HEK293 (cell line): ENCODE measurements at regions not wholly inside any gene's neighbourhood (a gene's known extent, or its start where the extent isn't known, plus 50 kb on each side); places are given as distances from the start of the nearest gene placed in this dataset.

ENCODE experiments used
- CTCF ChIA-PET: fragments of 350-600 bp; formaldehyde crosslinking; extraction: SDS; loops from one replicate; lab custom pipeline; 2021; ENCODE audit warnings: antibody characterized with exemption; lab: Yijun Ruan, JAX
- POLR2A ChIA-PET: fragments of 300-600 bp; formaldehyde crosslinking; extraction: SDS; loops from one replicate; lab custom pipeline; 2020; ENCODE audit warnings: antibody characterized with exemption, inconsistent platforms; lab: Yijun Ruan, JAX
- H3K27ac ChIP-seq: fragments of 200-500 bp; sonication (Bioruptor generic); 2 replicates; pipeline ENCODE4 v1.5.1; 2014; ENCODE audit warnings: low read depth, low read length, control low read depth, inconsistent platforms; ENCODE audit errors: extremely low read depth
- H3K36me3 ChIP-seq, 2 experiments: fragments of 200-500 bp in 1 of 2; sonication (Bioruptor generic) in 1 of 2; 1 replicate in 1 of 2; 2 replicates in 1 of 2; pipeline ENCODE4 v1.5.1; 2014 to 2017; ENCODE audit warnings: inconsistent platforms in 2 of 2, low read length in 2 of 2; ENCODE audit not compliant: control insufficient read depth in 2 of 2, insufficient read depth in 1 of 2
- H3K4me1 ChIP-seq: fragments of 200-500 bp; sonication (Bioruptor generic); 2 replicates; pipeline ENCODE4 v1.5.1; 2014; ENCODE audit warnings: mild to moderate bottlenecking, low read length, inconsistent platforms; ENCODE audit not compliant: control insufficient read depth, insufficient read depth
- H3K4me3 ChIP-seq: 2 replicates; pipeline ENCODE4 v1.5.1; 2011; ENCODE audit warnings: low read depth, mild to moderate bottlenecking, control low read depth, low read length, moderate library complexity
- H3K9me3 ChIP-seq: fragments of 200-500 bp; sonication (Bioruptor generic); 2 replicates; pipeline ENCODE4 v1.5.1; 2014; ENCODE audit warnings: low read depth, low read length, inconsistent platforms; ENCODE audit not compliant: control insufficient read depth, insufficient read depth
- BCL11B ChIP-seq: fragments of 450-650 bp; formaldehyde crosslinking; IDR thresholded peaks from 2 replicates; pipeline ENCODE4 v1.5.1; 2016; ENCODE audit warnings: low read depth, missing biosample characterization, missing genetic modification characterization
- EGR2 ChIP-seq: fragments of 450-650 bp; formaldehyde crosslinking; IDR thresholded peaks from 2 replicates; pipeline ENCODE4 v1.5.1; 2016; ENCODE audit warnings: low read depth, missing biosample characterization, missing genetic modification characterization
- GLIS2 ChIP-seq: fragments of 450-650 bp; formaldehyde crosslinking; IDR thresholded peaks from 2 replicates; pipeline ENCODE4 v1.5.1; 2016; ENCODE audit warnings: missing biosample characterization, missing genetic modification characterization
- HOXC10 ChIP-seq: sonication (generic); formaldehyde crosslinking; IDR thresholded peaks from 2 replicates; pipeline ENCODE4 v1.8.1; 2023; ENCODE audit warnings: mild to moderate bottlenecking, missing genetic modification reagents
- IKZF3 ChIP-seq: fragments of 450-650 bp; IDR thresholded peaks from 2 replicates; pipeline ENCODE4 v1.5.0; 2018; ENCODE audit warnings: missing biosample characterization, mild to moderate bottlenecking, missing genetic modification characterization, moderate library complexity
- KLF7 ChIP-seq: fragments of 450-650 bp; formaldehyde crosslinking; IDR thresholded peaks from 2 replicates; pipeline ENCODE4 v1.5.1; 2016; ENCODE audit warnings: missing biosample characterization, missing genetic modification characterization, borderline replicate concordance
- TRIM28 ChIP-seq: IDR thresholded peaks from 2 replicates; pipeline ENCODE4 v1.6.1; 2011; ENCODE audit warnings: low read length, control low read depth, borderline replicate concordance
- YY1 ChIP-seq: fragments of 450-650 bp; formaldehyde crosslinking; IDR thresholded peaks from 2 replicates; pipeline ENCODE4 v1.5.1; 2018; ENCODE audit warnings: missing biosample characterization, missing genetic modification characterization
- ZBTB20 ChIP-seq: fragments of 450-650 bp; formaldehyde crosslinking; IDR thresholded peaks from 2 replicates; pipeline ENCODE4 v1.5.1; 2016; ENCODE audit warnings: missing biosample characterization, missing genetic modification characterization
- ZBTB21 ChIP-seq: fragments of 450-650 bp; formaldehyde crosslinking; IDR thresholded peaks from 2 replicates; pipeline ENCODE4 v1.5.1; 2017; ENCODE audit warnings: missing biosample characterization, missing genetic modification characterization
- ZBTB26 ChIP-seq: fragments of 450-650 bp; formaldehyde crosslinking; optimal IDR thresholded peaks from 2 replicates; pipeline ENCODE3; 2016; ENCODE audit warnings: missing biosample characterization, mild to moderate bottlenecking, missing genetic modification characterization
- ZFP37 ChIP-seq: fragments of 450-650 bp; formaldehyde crosslinking; IDR thresholded peaks from 2 replicates; pipeline ENCODE4 v1.5.1; 2016; ENCODE audit warnings: missing biosample characterization, missing genetic modification characterization
- ZNF2 ChIP-seq: fragments of 450-650 bp; formaldehyde crosslinking; IDR thresholded peaks from 2 replicates; pipeline ENCODE4 v1.5.1; 2016; ENCODE audit warnings: missing biosample characterization, missing genetic modification characterization
- ZNF202 ChIP-seq: fragments of 450-650 bp; formaldehyde crosslinking; IDR thresholded peaks from 2 replicates; pipeline ENCODE4 v1.5.1; 2016; ENCODE audit warnings: missing biosample characterization, missing genetic modification characterization, borderline replicate concordance
- ZNF223 ChIP-seq: fragments of 450-650 bp; formaldehyde crosslinking; IDR thresholded peaks from 2 replicates; pipeline ENCODE4 v1.5.1; 2016; ENCODE audit warnings: missing biosample characterization, missing genetic modification characterization
- ZNF404 ChIP-seq: fragments of 450-650 bp; formaldehyde crosslinking; IDR thresholded peaks from 2 replicates; pipeline ENCODE4 v1.5.1; 2017; ENCODE audit warnings: missing biosample characterization, missing genetic modification characterization
- ZNF473 ChIP-seq: fragments of 450-650 bp; formaldehyde crosslinking; IDR thresholded peaks from 2 replicates; pipeline ENCODE4 v1.5.1; 2017; ENCODE audit warnings: missing biosample characterization, missing genetic modification characterization
- ZNF510 ChIP-seq: fragments of 450-650 bp; formaldehyde crosslinking; IDR thresholded peaks from 2 replicates; pipeline ENCODE4 v1.5.1; 2018; ENCODE audit warnings: mild to moderate bottlenecking, missing genetic modification characterization, missing biosample characterization; ENCODE audit not compliant: insufficient replicate concordance
- ZNF514 ChIP-seq: fragments of 450-650 bp; formaldehyde crosslinking; IDR thresholded peaks from 2 replicates; pipeline ENCODE4 v1.5.1; 2016; ENCODE audit warnings: missing biosample characterization, missing genetic modification characterization
- ZNF530 ChIP-seq: fragments of 450-650 bp; formaldehyde crosslinking; IDR thresholded peaks from 2 replicates; pipeline ENCODE4 v1.5.1; 2016; ENCODE audit warnings: low read depth, missing biosample characterization, missing genetic modification characterization
- ZNF600 ChIP-seq: fragments of 450-650 bp; formaldehyde crosslinking; IDR thresholded peaks from 2 replicates; pipeline ENCODE4 v1.5.1; 2016; ENCODE audit warnings: missing biosample characterization, missing genetic modification characterization
- ZNF677 ChIP-seq: fragments of 450-650 bp; IDR thresholded peaks from 2 replicates; pipeline ENCODE4 v1.5.0; 2018; ENCODE audit warnings: missing biosample characterization, mild to moderate bottlenecking, missing genetic modification characterization, moderate library complexity
- ZNF747 ChIP-seq: fragments of 450-650 bp; formaldehyde crosslinking; IDR thresholded peaks from 2 replicates; pipeline ENCODE4 v1.5.1; 2016; ENCODE audit warnings: missing biosample characterization, missing genetic modification characterization
- ZNF768 ChIP-seq: fragments of 450-650 bp; formaldehyde crosslinking; IDR thresholded peaks from 2 replicates; pipeline ENCODE4 v1.5.1; 2018; ENCODE audit warnings: missing biosample characterization, mild to moderate bottlenecking, missing genetic modification characterization
- TF ChIP-seq, protein P1 (sequence below): fragments of 450-650 bp; formaldehyde crosslinking; IDR thresholded peaks from 2 replicates; pipeline ENCODE4 v1.5.1; 2016; ENCODE audit warnings: missing biosample characterization, missing genetic modification characterization
- TF ChIP-seq, protein P2 (sequence below): fragments of 450-650 bp; formaldehyde crosslinking; IDR thresholded peaks from 2 replicates; pipeline ENCODE4 v1.5.1; 2016; ENCODE audit warnings: missing biosample characterization, missing genetic modification characterization
- TF ChIP-seq, protein P3 (sequence below): fragments of 450-650 bp; formaldehyde crosslinking; IDR thresholded peaks from 2 replicates; pipeline ENCODE4 v1.5.1; 2017; ENCODE audit warnings: missing biosample characterization, missing genetic modification characterization

DNA sequence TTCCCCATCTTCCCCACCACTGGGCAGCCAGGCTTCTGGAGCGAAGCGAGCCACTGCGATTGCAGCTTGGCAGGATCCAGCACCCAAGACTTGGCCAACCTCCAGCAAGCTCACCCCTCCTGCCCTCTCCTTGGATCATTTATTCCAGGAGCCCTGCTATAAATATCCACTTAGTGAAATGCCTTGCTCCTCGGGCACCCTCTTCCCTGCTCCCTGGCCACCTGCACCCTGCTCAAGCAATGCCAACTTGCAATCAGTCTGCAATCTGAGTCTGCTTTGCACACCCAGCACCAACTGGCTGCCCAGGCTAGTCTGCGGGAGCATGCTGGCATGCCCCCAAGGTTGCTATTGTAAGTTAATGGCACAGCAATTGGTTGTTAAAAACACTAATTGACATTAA, 666.0 kb downstream of the MED13L start:
- Histone ChIP-seq H3K4me3 (no peak overlapping the region), H3K27ac (no peak overlapping the region), H3K9me3 (no peaks in the 10 kb centered on the region)
- POLR2A ChIA-PET, result no interaction called here
- TF ChIP-seq ZBTB21 (tag by site-specific recombination) (no peak), HOXC10 (CRISPR knock-in tag) (no peak), ZNF202 (no peak), ZNF223 (tag by site-specific recombination) (no peak), ZNF530 (tag by site-specific recombination) (no peak), ZNF677 (tag by site-specific recombination) (no peak), BCL11B (tag by site-specific recombination) (no peak), ZBTB20 (tag by site-specific recombination) (no peak)
- TF ChIP-seq, all 188 proteins: peak for 0
- H3K36me3 ChIP-seq, result no peaks in the 10 kb centered on the region
- CTCF ChIA-PET, result interaction anchor here (0.6 kb wide), 1 partner anchor 148 kb away, joined by 3 read pairs; no protein-coding TSS in a partner anchor
- no peaks in the 10 kb centered on the region for H3K4me1 ChIP-seq

GRCh38 chr12:115609347-115609746, 668.1 kb downstream of the MED13L start:
- CTCF ChIA-PET, result interaction anchor here (0.7 kb wide), 1 partner anchor 1594 kb away, joined by 3 read pairs; no protein-coding TSS in a partner anchor
- no peak overlapping the region for H3K27ac ChIP-seq
- POLR2A ChIA-PET, result no interaction called here
- no peak overlapping the region for H3K4me3 ChIP-seq
- H3K9me3 ChIP-seq, result no peaks in the 10 kb centered on the region
- no peaks in the 10 kb centered on the region for H3K4me1 ChIP-seq
- TF ChIP-seq ZNF202, result no peak
- TF ChIP-seq IKZF3 (tag by site-specific recombination), result no peak
- no peak for TF ChIP-seq ZNF510 (tag by site-specific recombination)
- TF ChIP-seq YY1, result no peak
- TF ChIP-seq, protein P1, sequence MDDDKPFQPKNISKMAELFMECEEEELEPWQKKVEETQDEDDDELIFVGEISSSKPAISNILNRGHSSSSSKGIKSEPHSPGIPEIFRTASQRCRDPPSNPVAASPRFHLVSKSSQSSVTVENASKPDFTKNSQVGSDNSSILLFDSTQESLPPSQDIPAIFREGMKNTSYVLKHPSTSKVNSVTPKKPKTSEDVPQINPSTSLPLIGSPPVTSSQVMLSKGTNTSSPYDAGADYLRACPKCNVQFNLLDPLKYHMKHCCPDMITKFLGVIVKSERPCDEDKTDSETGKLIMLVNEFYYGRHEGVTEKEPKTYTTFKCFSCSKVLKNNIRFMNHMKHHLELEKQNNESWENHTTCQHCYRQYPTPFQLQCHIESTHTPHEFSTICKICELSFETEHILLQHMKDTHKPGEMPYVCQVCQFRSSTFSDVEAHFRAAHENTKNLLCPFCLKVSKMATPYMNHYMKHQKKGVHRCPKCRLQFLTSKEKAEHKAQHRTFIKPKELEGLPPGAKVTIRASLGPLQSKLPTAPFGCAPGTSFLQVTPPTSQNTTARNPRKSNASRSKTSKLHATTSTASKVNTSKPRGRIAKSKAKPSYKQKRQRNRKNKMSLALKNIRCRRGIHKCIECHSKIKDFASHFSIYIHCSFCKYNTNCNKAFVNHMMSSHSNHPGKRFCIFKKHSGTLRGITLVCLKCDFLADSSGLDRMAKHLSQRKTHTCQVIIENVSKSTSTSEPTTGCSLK (tag by site-specific recombination), result no peak
- no peak for TF ChIP-seq ZNF747 (tag by site-specific recombination)
- TF ChIP-seq ZNF473 (tag by site-specific recombination), result no peak
- TF ChIP-seq GLIS2, result no peak
- TF ChIP-seq ZNF600 (tag by site-specific recombination), result no peak
- TF ChIP-seq, protein P2, sequence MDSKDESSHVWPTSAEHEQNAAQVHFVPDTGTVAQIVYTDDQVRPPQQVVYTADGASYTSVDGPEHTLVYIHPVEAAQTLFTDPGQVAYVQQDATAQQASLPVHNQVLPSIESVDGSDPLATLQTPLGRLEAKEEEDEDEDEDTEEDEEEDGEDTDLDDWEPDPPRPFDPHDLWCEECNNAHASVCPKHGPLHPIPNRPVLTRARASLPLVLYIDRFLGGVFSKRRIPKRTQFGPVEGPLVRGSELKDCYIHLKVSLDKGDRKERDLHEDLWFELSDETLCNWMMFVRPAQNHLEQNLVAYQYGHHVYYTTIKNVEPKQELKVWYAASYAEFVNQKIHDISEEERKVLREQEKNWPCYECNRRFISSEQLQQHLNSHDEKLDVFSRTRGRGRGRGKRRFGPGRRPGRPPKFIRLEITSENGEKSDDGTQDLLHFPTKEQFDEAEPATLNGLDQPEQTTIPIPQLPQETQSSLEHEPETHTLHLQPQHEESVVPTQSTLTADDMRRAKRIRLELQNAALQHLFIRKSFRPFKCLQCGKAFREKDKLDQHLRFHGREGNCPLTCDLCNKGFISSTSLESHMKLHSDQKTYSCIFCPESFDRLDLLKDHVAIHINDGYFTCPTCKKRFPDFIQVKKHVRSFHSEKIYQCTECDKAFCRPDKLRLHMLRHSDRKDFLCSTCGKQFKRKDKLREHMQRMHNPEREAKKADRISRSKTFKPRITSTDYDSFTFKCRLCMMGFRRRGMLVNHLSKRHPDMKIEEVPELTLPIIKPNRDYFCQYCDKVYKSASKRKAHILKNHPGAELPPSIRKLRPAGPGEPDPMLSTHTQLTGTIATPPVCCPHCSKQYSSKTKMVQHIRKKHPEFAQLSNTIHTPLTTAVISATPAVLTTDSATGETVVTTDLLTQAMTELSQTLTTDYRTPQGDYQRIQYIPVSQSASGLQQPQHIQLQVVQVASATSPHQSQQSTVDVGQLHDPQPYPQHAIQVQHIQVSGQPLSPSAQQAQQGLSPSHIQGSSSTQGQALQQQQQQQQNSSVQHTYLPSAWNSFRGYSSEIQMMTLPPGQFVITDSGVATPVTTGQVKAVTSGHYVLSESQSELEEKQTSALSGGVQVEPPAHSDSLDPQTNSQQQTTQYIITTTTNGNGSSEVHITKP (tag by site-specific recombination), result no peak
- TF ChIP-seq, protein P3, sequence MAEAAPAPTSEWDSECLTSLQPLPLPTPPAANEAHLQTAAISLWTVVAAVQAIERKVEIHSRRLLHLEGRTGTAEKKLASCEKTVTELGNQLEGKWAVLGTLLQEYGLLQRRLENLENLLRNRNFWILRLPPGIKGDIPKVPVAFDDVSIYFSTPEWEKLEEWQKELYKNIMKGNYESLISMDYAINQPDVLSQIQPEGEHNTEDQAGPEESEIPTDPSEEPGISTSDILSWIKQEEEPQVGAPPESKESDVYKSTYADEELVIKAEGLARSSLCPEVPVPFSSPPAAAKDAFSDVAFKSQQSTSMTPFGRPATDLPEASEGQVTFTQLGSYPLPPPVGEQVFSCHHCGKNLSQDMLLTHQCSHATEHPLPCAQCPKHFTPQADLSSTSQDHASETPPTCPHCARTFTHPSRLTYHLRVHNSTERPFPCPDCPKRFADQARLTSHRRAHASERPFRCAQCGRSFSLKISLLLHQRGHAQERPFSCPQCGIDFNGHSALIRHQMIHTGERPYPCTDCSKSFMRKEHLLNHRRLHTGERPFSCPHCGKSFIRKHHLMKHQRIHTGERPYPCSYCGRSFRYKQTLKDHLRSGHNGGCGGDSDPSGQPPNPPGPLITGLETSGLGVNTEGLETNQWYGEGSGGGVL, result no peak
- no peak for TF ChIP-seq TRIM28
- no peak for TF ChIP-seq ZNF768
- no peak for TF ChIP-seq ZNF404 (tag by site-specific recombination)
- no peak for TF ChIP-seq KLF7 (tag by site-specific recombination)
- no peak for TF ChIP-seq ZBTB26
- TF ChIP-seq EGR2 (tag by site-specific recombination), result no peak
- no peak for TF ChIP-seq ZFP37 (tag by site-specific recombination)
- no peak for TF ChIP-seq ZNF514 (tag by site-specific recombination)
- TF ChIP-seq ZNF2 (tag by site-specific recombination), result no peak
- H3K36me3 ChIP-seq, result no peaks in the 10 kb centered on the region
